Astrocyte (in vitro differentiated cells and primary cell): ENCODE measurements at regions not wholly inside any gene's neighbourhood (a gene's known extent, or its start where the extent isn't known, plus 50 kb on each side); places are given as distances from the start of the nearest gene placed in this dataset.

Experiments
- EZH2 ChIP-seq: IDR thresholded peaks from 2 replicates; pipeline ENCODE4 v1.6.1; 2012; ENCODE audit warnings: mild to moderate bottlenecking, low read length, inconsistent platforms; ENCODE audit not compliant: insufficient read depth
- TF ChIP-seq, protein P1 (sequence below): IDR thresholded peaks from 2 replicates; pipeline ENCODE4 v1.5.1; 2011; ENCODE audit warnings: low read depth, mild to moderate bottlenecking, inconsistent platforms, low read length, moderate library complexity; ENCODE audit not compliant: insufficient read depth

DNA sequence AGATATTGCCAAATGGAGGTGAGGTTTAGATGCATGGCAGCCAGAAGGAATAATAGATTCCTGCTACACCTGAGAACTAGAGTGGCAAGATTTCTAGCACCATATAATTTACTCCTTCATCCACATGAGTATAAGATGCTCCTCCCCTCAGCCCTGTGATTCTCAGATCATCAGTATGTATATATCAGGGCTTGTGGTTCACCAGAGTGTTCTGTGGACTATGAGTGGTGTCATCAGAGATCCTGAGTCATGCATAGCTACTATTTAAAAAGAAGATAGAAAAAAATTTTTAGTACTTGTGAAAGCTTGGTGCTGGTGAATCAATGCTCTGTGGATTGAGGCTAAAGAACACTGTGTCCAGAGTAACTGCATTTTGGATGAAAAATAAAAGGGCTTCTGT, 285.9 kb downstream of the BMP4 start:
- TF ChIP-seq, protein P1, sequence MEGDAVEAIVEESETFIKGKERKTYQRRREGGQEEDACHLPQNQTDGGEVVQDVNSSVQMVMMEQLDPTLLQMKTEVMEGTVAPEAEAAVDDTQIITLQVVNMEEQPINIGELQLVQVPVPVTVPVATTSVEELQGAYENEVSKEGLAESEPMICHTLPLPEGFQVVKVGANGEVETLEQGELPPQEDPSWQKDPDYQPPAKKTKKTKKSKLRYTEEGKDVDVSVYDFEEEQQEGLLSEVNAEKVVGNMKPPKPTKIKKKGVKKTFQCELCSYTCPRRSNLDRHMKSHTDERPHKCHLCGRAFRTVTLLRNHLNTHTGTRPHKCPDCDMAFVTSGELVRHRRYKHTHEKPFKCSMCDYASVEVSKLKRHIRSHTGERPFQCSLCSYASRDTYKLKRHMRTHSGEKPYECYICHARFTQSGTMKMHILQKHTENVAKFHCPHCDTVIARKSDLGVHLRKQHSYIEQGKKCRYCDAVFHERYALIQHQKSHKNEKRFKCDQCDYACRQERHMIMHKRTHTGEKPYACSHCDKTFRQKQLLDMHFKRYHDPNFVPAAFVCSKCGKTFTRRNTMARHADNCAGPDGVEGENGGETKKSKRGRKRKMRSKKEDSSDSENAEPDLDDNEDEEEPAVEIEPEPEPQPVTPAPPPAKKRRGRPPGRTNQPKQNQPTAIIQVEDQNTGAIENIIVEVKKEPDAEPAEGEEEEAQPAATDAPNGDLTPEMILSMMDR: no peak
- no peak for TF ChIP-seq EZH2
